ENCODE measurements at regions not wholly inside any gene's neighbourhood (a gene's known extent, or its start where the extent isn't known, plus 50 kb on each side); places are given as distances from the start of the nearest gene placed in this dataset.

DNA sequence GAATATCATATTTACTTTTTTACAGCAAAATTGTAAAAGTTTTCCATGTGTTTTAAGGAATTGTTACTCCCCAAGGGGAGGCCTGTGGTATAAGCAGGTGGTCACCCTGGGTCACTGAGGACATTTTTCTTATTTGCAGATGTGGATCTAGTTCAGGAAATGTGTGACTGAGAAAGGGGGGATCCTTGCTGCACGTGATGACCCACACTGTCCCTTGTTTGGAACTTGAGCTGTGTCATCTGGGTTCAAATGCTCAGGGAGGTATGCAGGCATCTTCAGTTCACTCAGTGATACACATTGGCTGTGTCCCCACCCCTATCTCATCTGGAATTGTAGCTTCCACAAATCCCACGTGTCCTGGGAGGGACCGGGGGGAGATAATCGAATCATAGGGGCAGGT, 431.9 kb upstream of the CDH4 start:
- in situ Hi-C loops (cut with HindIII; ENCODE audit: low pct_unique_long_range_greater_than_20kb, low sequenced_read_pairs): no loop called here
- H3K27ac ChIP-seq (ENCODE audit: low read length): no peak overlapping the region
- no peaks in the 10 kb centered on the region for H3K9me3 ChIP-seq (ENCODE audit: control insufficient read depth, insufficient read depth, low read depth, low read length)
- BruUV-seq (replicated peaks): no TSS peak
- H3K4me1 ChIP-seq (ENCODE audit: control insufficient read depth, insufficient read depth, low read length): no peaks in the 10 kb centered on the region
- CTCF ChIA-PET: no interaction called here
- H3K36me3 ChIP-seq (ENCODE audit: control insufficient read depth, insufficient read depth, low read length): no peaks in the 10 kb centered on the region
- no peak overlapping the region for H3K4me3 ChIP-seq (ENCODE audit: low read depth in 2 of 2, low read length in 2 of 2)
- DNase-seq (ENCODE audit: low read depth, low spot score): no peak
- H3K27me3 ChIP-seq (ENCODE audit: control insufficient read depth, insufficient read depth, low read length): no peaks in the 10 kb centered on the region; the same call in 1 of the 2 replicates
- no peak for ATAC-seq
- POLR2A ChIA-PET: no interaction called here
- intact Hi-C loops (cut with micrococcal nuclease; ENCODE audit: unreplicated experiment): no loop called here
- TF ChIP-seq, protein P1, sequence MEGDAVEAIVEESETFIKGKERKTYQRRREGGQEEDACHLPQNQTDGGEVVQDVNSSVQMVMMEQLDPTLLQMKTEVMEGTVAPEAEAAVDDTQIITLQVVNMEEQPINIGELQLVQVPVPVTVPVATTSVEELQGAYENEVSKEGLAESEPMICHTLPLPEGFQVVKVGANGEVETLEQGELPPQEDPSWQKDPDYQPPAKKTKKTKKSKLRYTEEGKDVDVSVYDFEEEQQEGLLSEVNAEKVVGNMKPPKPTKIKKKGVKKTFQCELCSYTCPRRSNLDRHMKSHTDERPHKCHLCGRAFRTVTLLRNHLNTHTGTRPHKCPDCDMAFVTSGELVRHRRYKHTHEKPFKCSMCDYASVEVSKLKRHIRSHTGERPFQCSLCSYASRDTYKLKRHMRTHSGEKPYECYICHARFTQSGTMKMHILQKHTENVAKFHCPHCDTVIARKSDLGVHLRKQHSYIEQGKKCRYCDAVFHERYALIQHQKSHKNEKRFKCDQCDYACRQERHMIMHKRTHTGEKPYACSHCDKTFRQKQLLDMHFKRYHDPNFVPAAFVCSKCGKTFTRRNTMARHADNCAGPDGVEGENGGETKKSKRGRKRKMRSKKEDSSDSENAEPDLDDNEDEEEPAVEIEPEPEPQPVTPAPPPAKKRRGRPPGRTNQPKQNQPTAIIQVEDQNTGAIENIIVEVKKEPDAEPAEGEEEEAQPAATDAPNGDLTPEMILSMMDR (IDR thresholded peaks at IDR 0.05): no peak
- TF ChIP-seq POLR2AphosphoS5 (IDR thresholded peaks at IDR 0.05; ENCODE audit: low read depth, low read length) (no peak), SIN3A (IDR thresholded peaks at IDR 0.05; ENCODE audit: borderline replicate concordance, insufficient read depth, low read depth, low read length) (no peak), TCF7L2 (IDR thresholded peaks at IDR 0.05; ENCODE audit: low read depth, low read length) (no peak)
- TF ChIP-seq, protein P2, sequence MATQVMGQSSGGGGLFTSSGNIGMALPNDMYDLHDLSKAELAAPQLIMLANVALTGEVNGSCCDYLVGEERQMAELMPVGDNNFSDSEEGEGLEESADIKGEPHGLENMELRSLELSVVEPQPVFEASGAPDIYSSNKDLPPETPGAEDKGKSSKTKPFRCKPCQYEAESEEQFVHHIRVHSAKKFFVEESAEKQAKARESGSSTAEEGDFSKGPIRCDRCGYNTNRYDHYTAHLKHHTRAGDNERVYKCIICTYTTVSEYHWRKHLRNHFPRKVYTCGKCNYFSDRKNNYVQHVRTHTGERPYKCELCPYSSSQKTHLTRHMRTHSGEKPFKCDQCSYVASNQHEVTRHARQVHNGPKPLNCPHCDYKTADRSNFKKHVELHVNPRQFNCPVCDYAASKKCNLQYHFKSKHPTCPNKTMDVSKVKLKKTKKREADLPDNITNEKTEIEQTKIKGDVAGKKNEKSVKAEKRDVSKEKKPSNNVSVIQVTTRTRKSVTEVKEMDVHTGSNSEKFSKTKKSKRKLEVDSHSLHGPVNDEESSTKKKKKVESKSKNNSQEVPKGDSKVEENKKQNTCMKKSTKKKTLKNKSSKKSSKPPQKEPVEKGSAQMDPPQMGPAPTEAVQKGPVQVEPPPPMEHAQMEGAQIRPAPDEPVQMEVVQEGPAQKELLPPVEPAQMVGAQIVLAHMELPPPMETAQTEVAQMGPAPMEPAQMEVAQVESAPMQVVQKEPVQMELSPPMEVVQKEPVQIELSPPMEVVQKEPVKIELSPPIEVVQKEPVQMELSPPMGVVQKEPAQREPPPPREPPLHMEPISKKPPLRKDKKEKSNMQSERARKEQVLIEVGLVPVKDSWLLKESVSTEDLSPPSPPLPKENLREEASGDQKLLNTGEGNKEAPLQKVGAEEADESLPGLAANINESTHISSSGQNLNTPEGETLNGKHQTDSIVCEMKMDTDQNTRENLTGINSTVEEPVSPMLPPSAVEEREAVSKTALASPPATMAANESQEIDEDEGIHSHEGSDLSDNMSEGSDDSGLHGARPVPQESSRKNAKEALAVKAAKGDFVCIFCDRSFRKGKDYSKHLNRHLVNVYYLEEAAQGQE (IDR thresholded peaks at IDR 0.05; ENCODE audit: insufficient read depth in 1 of 2, low read depth in 2 of 2, low read length in 1 of 2): no peak

DNA sequence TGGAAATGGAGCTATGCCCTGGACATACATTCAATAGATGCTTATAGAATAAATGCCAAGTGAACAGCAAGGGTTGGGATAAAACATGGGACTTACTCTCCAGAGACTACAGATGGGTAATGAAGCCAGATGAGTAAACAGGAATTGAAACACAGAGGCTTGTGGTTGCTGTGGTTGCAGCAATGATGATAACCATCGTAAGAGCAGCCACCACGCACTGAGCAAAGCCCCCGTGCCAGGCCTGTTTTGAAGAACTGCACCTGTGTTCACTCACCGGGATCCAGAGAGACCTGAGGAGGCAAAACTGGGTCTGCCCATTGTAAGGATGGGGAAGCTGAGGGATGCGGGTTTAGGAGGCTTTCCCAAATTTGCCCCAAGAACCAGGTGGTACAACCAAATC, 431.1 kb upstream of the CDH4 start:
- in situ Hi-C loops (cut with HindIII; ENCODE audit: low pct_unique_long_range_greater_than_20kb, low sequenced_read_pairs): no loop called here
- H3K4me3 ChIP-seq (ENCODE audit: low read depth in 2 of 2, low read length in 2 of 2): no peak overlapping the region
- POLR2A ChIA-PET: no interaction called here
- no TSS peak for BruUV-seq (replicated peaks)
- H3K27ac ChIP-seq (ENCODE audit: low read length): no peak overlapping the region
- intact Hi-C loops (cut with micrococcal nuclease; ENCODE audit: unreplicated experiment): no loop called here
- no peaks in the 10 kb centered on the region for H3K4me1 ChIP-seq (ENCODE audit: control insufficient read depth, insufficient read depth, low read length)
- no peak for TF ChIP-seq TCF7L2 (IDR thresholded peaks at IDR 0.05; ENCODE audit: low read depth, low read length)
- TF ChIP-seq POLR2AphosphoS5 (IDR thresholded peaks at IDR 0.05; ENCODE audit: low read depth, low read length): no peak
- TF ChIP-seq, protein P2 (IDR thresholded peaks at IDR 0.05; ENCODE audit: insufficient read depth in 1 of 2, low read depth in 2 of 2, low read length in 1 of 2): no peak
- no peak for TF ChIP-seq SIN3A (IDR thresholded peaks at IDR 0.05; ENCODE audit: borderline replicate concordance, insufficient read depth, low read depth, low read length)
- TF ChIP-seq, protein P1 (IDR thresholded peaks at IDR 0.05): no peak
- DNase-seq (ENCODE audit: low read depth, low spot score) (no peak), ATAC-seq (no peak)
- no peaks in the 10 kb centered on the region; the same call in 1 of the 2 replicates for H3K27me3 ChIP-seq (ENCODE audit: control insufficient read depth, insufficient read depth, low read length)
- no peaks in the 10 kb centered on the region for H3K36me3 ChIP-seq (ENCODE audit: control insufficient read depth, insufficient read depth, low read length)
- CTCF ChIA-PET: no interaction called here
- no peaks in the 10 kb centered on the region for H3K9me3 ChIP-seq (ENCODE audit: control insufficient read depth, insufficient read depth, low read depth, low read length)

Measured in Panc1 (cell line).